ENCODE measurements at regions not wholly inside any gene's neighbourhood (a gene's known extent, or its start where the extent isn't known, plus 50 kb on each side); places are given as distances from the start of the nearest gene placed in this dataset.

- Histone ChIP-seq H3K4me3 (ENCODE audit: low read depth in 1 of 3, low read length in 3 of 3) (no peak overlapping the region), H3K36me3 (ENCODE audit: control insufficient read depth in 4 of 4, insufficient read depth in 3 of 4, low read depth in 1 of 4, low read length in 3 of 4) (no peaks in the 10 kb centered on the region), H3K27ac (ENCODE audit: low read depth in 1 of 2, low read length in 2 of 2) (no peak overlapping the region), H3K9me3 (ENCODE audit: control insufficient read depth in 4 of 4, low read length in 3 of 4) (peaks cover 0 to 2% (median 0%) of the 10 kb centered on the region in 4 donors), H3K4me1 (ENCODE audit: control insufficient read depth in 4 of 4, insufficient read depth in 4 of 4, low read length in 3 of 4) (peaks cover 0 to 3% (median 0%) of the 10 kb centered on the region in 4 donors), H3K9ac (ENCODE audit: low read depth in 1 of 2, low read length in 2 of 2) (no peak overlapping the region), H3K27me3 (ENCODE audit: control insufficient read depth in 4 of 4, insufficient read depth in 4 of 4, low read length in 3 of 4) (no peaks in the 10 kb centered on the region)
- no peak for TF ChIP-seq JUND (IDR thresholded peaks at IDR 0.05)
- no peak for TF ChIP-seq TAF1 (conservative IDR thresholded peaks at IDR 0.05)
- no peak for TF ChIP-seq EGR1 (IDR thresholded peaks at IDR 0.05; ENCODE audit: low read depth in 2 of 2)
- TF ChIP-seq YY1 (IDR thresholded peaks at IDR 0.05): no peak
- TF ChIP-seq ATF3 (IDR thresholded peaks at IDR 0.05): no peak
- no peak for TF ChIP-seq FOXA1 (IDR thresholded peaks at IDR 0.05)
- TF ChIP-seq RXRA (IDR thresholded peaks at IDR 0.05): no peak
- TF ChIP-seq GABPA (IDR thresholded peaks at IDR 0.05 in 1 of 2, conservative IDR thresholded peaks at IDR 0.05 in 1 of 2): no peak
- no peak for TF ChIP-seq REST (IDR thresholded peaks at IDR 0.05)
- TF ChIP-seq SP1 (IDR thresholded peaks at IDR 0.05): no peak
- TF ChIP-seq ZBTB33 (IDR thresholded peaks at IDR 0.05): no peak
- no peak for TF ChIP-seq RAD21 (IDR thresholded peaks at IDR 0.05)
- no peak for TF ChIP-seq MAX (IDR thresholded peaks at IDR 0.05)
- no peak for TF ChIP-seq HNF4A (conservative IDR thresholded peaks at IDR 0.05)
- no peak for TF ChIP-seq NR2F2 (IDR thresholded peaks at IDR 0.05)
- no peak for TF ChIP-seq CTCF (IDR thresholded peaks at IDR 0.05; ENCODE audit: low read depth, low read length, missing input control)
- no peak for TF ChIP-seq HNF4G (IDR thresholded peaks at IDR 0.05)
- TF ChIP-seq FOXA2 (IDR thresholded peaks at IDR 0.05): no peak
- WGBS: 90% methylated on average over 15 of the region's 15 CpGs
- no peak for DNase-seq (ENCODE audit: low spot score)
Observed at GRCh38 chr4:157821814-157822213, 351.0 kb downstream of the GASK1B start.
